ENCODE measurements at regions not wholly inside any gene's neighbourhood (a gene's known extent, or its start where the extent isn't known, plus 50 kb on each side); places are given as distances from the start of the nearest gene placed in this dataset.
"Not testable (repeated sequence)": the region's sequence is repeated elsewhere in the genome, so short reads cannot be mapped to it uniquely, and the experiment has no call there.

GRCh38 chr14:106768972-106769700, 1242.8 kb downstream of the TMEM121 start:
- DNase-seq (ENCODE audit: low spot score) = not testable (repeated sequence)

- DNase-seq (ENCODE audit: low spot score) = not testable (repeated sequence)
Observed at GRCh38 chr14:106770158-106770672, 1243.8 kb downstream of the TMEM121 start.

- not testable (repeated sequence) for DNase-seq (ENCODE audit: low spot score)
Observed at GRCh38 chr14:106774889-106775480, 1248.6 kb downstream of the TMEM121 start.

- DNase-seq (ENCODE audit: low spot score) = no peak
Observed at GRCh38 chr14:106776395-106776983, 1250.1 kb downstream of the TMEM121 start.

- no peak for DNase-seq (ENCODE audit: low spot score)
Observed at GRCh38 chr14:106778986-106779385, 1252.6 kb downstream of the TMEM121 start.

GRCh38 chr14:106786697-106787096, 1260.3 kb downstream of the TMEM121 start:
- no peak for DNase-seq (ENCODE audit: low spot score)

GRCh38 chr14:106787626-106788025, 1261.2 kb downstream of the TMEM121 start:
- no peak for DNase-seq (ENCODE audit: low spot score)

- DNase-seq (ENCODE audit: low spot score) = no peak
Observed at GRCh38 chr14:106788534-106788933, 1262.2 kb downstream of the TMEM121 start.

- DNase-seq (ENCODE audit: low spot score) = no peak
Observed at GRCh38 chr14:106789318-106789717, 1262.9 kb downstream of the TMEM121 start.

GRCh38 chr14:106790189-106791036, 1264.0 kb downstream of the TMEM121 start:
- DNase-seq (ENCODE audit: low spot score) = peak; percentile 30

- DNase-seq (ENCODE audit: low spot score) = no peak
Observed at GRCh38 chr14:106792543-106792942, 1266.2 kb downstream of the TMEM121 start.

- not testable (repeated sequence) for DNase-seq (ENCODE audit: low spot score)
Observed at GRCh38 chr14:106798166-106798565, 1271.8 kb downstream of the TMEM121 start.

- peak; percentile 1 for DNase-seq (ENCODE audit: low spot score)
Observed at GRCh38 chr14:106802413-106803364, 1276.3 kb downstream of the TMEM121 start.

GRCh38 chr14:106803379-106803778, 1277.0 kb downstream of the TMEM121 start:
- no peak for DNase-seq (ENCODE audit: low spot score)

GRCh38 chr14:106807493-106807892, 1281.1 kb downstream of the TMEM121 start:
- no peak for DNase-seq (ENCODE audit: low spot score)

- DNase-seq (ENCODE audit: low spot score) = no peak
Observed at GRCh38 chr14:106808458-106808857, 1282.1 kb downstream of the TMEM121 start.

GRCh38 chr14:106808907-106809306, 1282.5 kb downstream of the TMEM121 start:
- no peak for DNase-seq (ENCODE audit: low spot score)

GRCh38 chr14:106809615-106810014, 1283.2 kb downstream of the TMEM121 start:
- DNase-seq (ENCODE audit: low spot score) = no peak

- DNase-seq (ENCODE audit: low spot score) = not testable (repeated sequence)
Observed at GRCh38 chr14:106810168-106810567, 1283.8 kb downstream of the TMEM121 start.

- DNase-seq (ENCODE audit: low spot score) = no peak
Observed at GRCh38 chr14:106811162-106811561, 1284.8 kb downstream of the TMEM121 start.
